ENCODE measurements at regions not wholly inside any gene's neighbourhood (a gene's known extent, or its start where the extent isn't known, plus 50 kb on each side); places are given as distances from the start of the nearest gene placed in this dataset.

- H3K27me3 ChIP-seq (ENCODE audit: control insufficient read depth, insufficient read depth, low read length): no peaks in the 10 kb centered on the region
- H3K36me3 ChIP-seq (ENCODE audit: control insufficient read depth, insufficient read depth, low read length): no peaks in the 10 kb centered on the region
- no peak for TF ChIP-seq CTCF (IDR thresholded peaks at IDR 0.05; ENCODE audit: insufficient read depth, low read length, poor library complexity, severe bottlenecking)
- H3K4me3 ChIP-seq (ENCODE audit: low read depth, low read length): no peak overlapping the region
- DNase-seq (ENCODE audit: low read depth): no peak
Observed at GRCh38 chr12:75634244-75635222, 123.1 kb upstream of the KRR1 start.

GRCh38 chr12:75633789-75634188 is 122.4 kb upstream of the KRR1 start:
- DNase-seq (ENCODE audit: low read depth): no peak
- Histone ChIP-seq H3K4me3 (ENCODE audit: low read depth, low read length) (no peak overlapping the region), H3K36me3 (ENCODE audit: control insufficient read depth, insufficient read depth, low read length) (no peaks in the 10 kb centered on the region), H3K27me3 (ENCODE audit: control insufficient read depth, insufficient read depth, low read length) (no peaks in the 10 kb centered on the region)
- no peak for TF ChIP-seq CTCF (IDR thresholded peaks at IDR 0.05; ENCODE audit: insufficient read depth, low read length, poor library complexity, severe bottlenecking)

GRCh38 chr12:75632442-75632841 is 121.0 kb upstream of the KRR1 start:
- no peak overlapping the region for H3K4me3 ChIP-seq (ENCODE audit: low read depth, low read length)
- H3K36me3 ChIP-seq (ENCODE audit: control insufficient read depth, insufficient read depth, low read length): no peaks in the 10 kb centered on the region
- no peak for DNase-seq (ENCODE audit: low read depth)
- H3K27me3 ChIP-seq (ENCODE audit: control insufficient read depth, insufficient read depth, low read length): no peaks in the 10 kb centered on the region
- no peak for TF ChIP-seq CTCF (IDR thresholded peaks at IDR 0.05; ENCODE audit: insufficient read depth, low read length, poor library complexity, severe bottlenecking)

- Histone ChIP-seq H3K4me3 (ENCODE audit: low read depth, low read length) (no peak overlapping the region), H3K27me3 (ENCODE audit: control insufficient read depth, insufficient read depth, low read length) (no peaks in the 10 kb centered on the region), H3K36me3 (ENCODE audit: control insufficient read depth, insufficient read depth, low read length) (no peaks in the 10 kb centered on the region)
- DNase-seq (ENCODE audit: low read depth): no peak
- no peak for TF ChIP-seq CTCF (IDR thresholded peaks at IDR 0.05; ENCODE audit: insufficient read depth, low read length, poor library complexity, severe bottlenecking)
Observed at GRCh38 chr12:75631831-75632230, 120.4 kb upstream of the KRR1 start.

- Histone ChIP-seq H3K36me3 (ENCODE audit: control insufficient read depth, insufficient read depth, low read length) (no peaks in the 10 kb centered on the region), H3K4me3 (ENCODE audit: low read depth, low read length) (no peak overlapping the region), H3K27me3 (ENCODE audit: control insufficient read depth, insufficient read depth, low read length) (no peaks in the 10 kb centered on the region)
- no peak for TF ChIP-seq CTCF (IDR thresholded peaks at IDR 0.05; ENCODE audit: insufficient read depth, low read length, poor library complexity, severe bottlenecking)
- no peak for DNase-seq (ENCODE audit: low read depth)
Observed at GRCh38 chr12:75630091-75630490, 118.7 kb upstream of the KRR1 start.

Data from kidney epithelial cell (primary cell).